Activated CD8-positive, alpha-beta T cell treated with anti-CD3 and anti-CD28 coated beads, Interleukin-2, amount 10 ng/mL, durations not matched to agents 7 days and 5 days (primary cell): ENCODE measurements at regions not wholly inside any gene's neighbourhood (a gene's known extent, or its start where the extent isn't known, plus 50 kb on each side); places are given as distances from the start of the nearest gene placed in this dataset.

Experiments used
- ATAC-seq: fragments of 150-1000 bp; cut with Tn5 transposase; one replicate; pipeline ENCODE4 v1.10.0; 2021; ENCODE audit warnings: moderate library complexity
- CTCF ChIA-PET: fragments of 350-600 bp; sonication (Branson Sonifier 250); formaldehyde crosslinking; loops from one replicate; lab custom pipeline; 2021; ENCODE audit warnings: antibody characterized with exemption; lab: Charles Lee
- POLR2A ChIA-PET: fragments of 350-600 bp; sonication (Branson Sonifier 250); formaldehyde crosslinking; loops from one replicate; lab custom pipeline; 2021; ENCODE audit warnings: antibody characterized with exemption; lab: Charles Lee
- DNase-seq: peaks from one replicate; pipeline ENCODE4 v3.0.0-alpha.2; 2020
- H3K27ac Mint-ChIP-seq: one replicate; pipeline ENCODE4 v1.8.0; 2021; ENCODE audit warnings: mild to moderate bottlenecking, mixed read lengths
- H3K27me3 Mint-ChIP-seq: one replicate; pipeline ENCODE4 v1.8.0; 2021; ENCODE audit warnings: low read depth, mixed read lengths
- H3K36me3 Mint-ChIP-seq: one replicate; pipeline ENCODE4 v1.8.0; 2021; ENCODE audit warnings: low read depth, mixed read lengths
- H3K4me1 Mint-ChIP-seq: one replicate; pipeline ENCODE4 v1.8.0; 2021; ENCODE audit warnings: low read depth, mixed read lengths
- H3K4me3 Mint-ChIP-seq: one replicate; pipeline ENCODE4 v1.8.0; 2021; ENCODE audit warnings: mild to moderate bottlenecking, mixed read lengths
- H3K9me3 Mint-ChIP-seq: one replicate; pipeline ENCODE4 v1.8.0; 2022; ENCODE audit warnings: mixed read lengths; ENCODE audit not compliant: insufficient read depth

- no peaks in the 10 kb centered on the region for H3K4me1 Mint-ChIP-seq
- no peak for DNase-seq
- no peaks in the 10 kb centered on the region for H3K9me3 Mint-ChIP-seq
- ChIA-PET POLR2A (interaction anchor here (0.6 kb wide), 1 partner anchor 9 kb away, joined by 3 read pairs; no protein-coding TSS in a partner anchor), CTCF (no interaction called here)
- ATAC-seq: no peak
- no peak overlapping the region for H3K4me3 Mint-ChIP-seq
- H3K36me3 Mint-ChIP-seq: no peaks in the 10 kb centered on the region
- no peak overlapping the region for H3K27ac Mint-ChIP-seq
- H3K27me3 Mint-ChIP-seq: no peaks in the 10 kb centered on the region
Measured at GRCh38 chr13:78836238-78836784, 177.4 kb upstream of the OBI1 start.

GRCh38 chr13:78832461-78832860, 173.5 kb upstream of the OBI1 start:
- DNase-seq: no peak
- no peak overlapping the region for H3K4me3 Mint-ChIP-seq
- H3K36me3 Mint-ChIP-seq: no peaks in the 10 kb centered on the region
- H3K4me1 Mint-ChIP-seq: no peaks in the 10 kb centered on the region
- ChIA-PET POLR2A (no interaction called here), CTCF (no interaction called here)
- H3K9me3 Mint-ChIP-seq: no peaks in the 10 kb centered on the region
- H3K27ac Mint-ChIP-seq: no peak overlapping the region
- no peak for ATAC-seq
- no peaks in the 10 kb centered on the region for H3K27me3 Mint-ChIP-seq

GRCh38 chr13:78830508-78830907, 171.6 kb upstream of the OBI1 start:
- H3K9me3 Mint-ChIP-seq: no peaks in the 10 kb centered on the region
- H3K4me3 Mint-ChIP-seq: no peak overlapping the region
- H3K27me3 Mint-ChIP-seq: no peaks in the 10 kb centered on the region
- ATAC-seq (no peak), DNase-seq (no peak)
- H3K4me1 Mint-ChIP-seq: no peaks in the 10 kb centered on the region
- ChIA-PET CTCF (no interaction called here), POLR2A (no interaction called here)
- no peaks in the 10 kb centered on the region for H3K36me3 Mint-ChIP-seq
- H3K27ac Mint-ChIP-seq: no peak overlapping the region

GRCh38 chr13:78829821-78830220, 170.9 kb upstream of the OBI1 start:
- ATAC-seq: no peak
- Mint-ChIP-seq H3K9me3 (no peaks in the 10 kb centered on the region), H3K27me3 (no peaks in the 10 kb centered on the region), H3K4me1 (no peaks in the 10 kb centered on the region), H3K4me3 (no peak overlapping the region), H3K36me3 (no peaks in the 10 kb centered on the region), H3K27ac (no peak overlapping the region)
- CTCF ChIA-PET: no interaction called here
- POLR2A ChIA-PET: no interaction called here
- no peak for DNase-seq

- Mint-ChIP-seq H3K9me3 (no peaks in the 10 kb centered on the region), H3K4me1 (no peaks in the 10 kb centered on the region), H3K27me3 (no peaks in the 10 kb centered on the region), H3K36me3 (no peaks in the 10 kb centered on the region), H3K27ac (no peak overlapping the region), H3K4me3 (no peak overlapping the region)
- ATAC-seq (no peak), DNase-seq (no peak)
- CTCF ChIA-PET: no interaction called here
- POLR2A ChIA-PET: no interaction called here
Measured at GRCh38 chr13:78827471-78827870, 168.5 kb upstream of the OBI1 start.

- ChIA-PET POLR2A (no interaction called here), CTCF (no interaction called here)
- no peak overlapping the region for H3K27ac Mint-ChIP-seq
- H3K36me3 Mint-ChIP-seq: no peaks in the 10 kb centered on the region
- H3K4me1 Mint-ChIP-seq: no peaks in the 10 kb centered on the region
- DNase-seq (no peak), ATAC-seq (no peak)
- H3K4me3 Mint-ChIP-seq: no peak overlapping the region
- no peaks in the 10 kb centered on the region for H3K9me3 Mint-ChIP-seq
- H3K27me3 Mint-ChIP-seq: no peaks in the 10 kb centered on the region
Measured at GRCh38 chr13:78826936-78827335, 168.0 kb upstream of the OBI1 start.

GRCh38 chr13:78826312-78826711, 167.4 kb upstream of the OBI1 start:
- Mint-ChIP-seq H3K36me3 (no peaks in the 10 kb centered on the region), H3K27ac (no peak overlapping the region), H3K27me3 (no peaks in the 10 kb centered on the region), H3K9me3 (no peaks in the 10 kb centered on the region), H3K4me3 (no peak overlapping the region), H3K4me1 (no peaks in the 10 kb centered on the region)
- DNase-seq (no peak), ATAC-seq (no peak)
- CTCF ChIA-PET: no interaction called here
- POLR2A ChIA-PET: no interaction called here

- CTCF ChIA-PET: no interaction called here
- no peaks in the 10 kb centered on the region for H3K4me1 Mint-ChIP-seq
- ATAC-seq (no peak), DNase-seq (no peak)
- no peak overlapping the region for H3K4me3 Mint-ChIP-seq
- H3K27ac Mint-ChIP-seq: no peak overlapping the region
- no peaks in the 10 kb centered on the region for H3K27me3 Mint-ChIP-seq
- H3K36me3 Mint-ChIP-seq: no peaks in the 10 kb centered on the region
- no peaks in the 10 kb centered on the region for H3K9me3 Mint-ChIP-seq
- POLR2A ChIA-PET: no interaction called here
Measured at GRCh38 chr13:78820541-78820940, 161.6 kb upstream of the OBI1 start.

- H3K4me3 Mint-ChIP-seq: no peak overlapping the region
- H3K9me3 Mint-ChIP-seq: no peaks in the 10 kb centered on the region
- ATAC-seq (no peak), DNase-seq (no peak)
- ChIA-PET CTCF (no interaction called here), POLR2A (no interaction called here)
- no peaks in the 10 kb centered on the region for H3K4me1 Mint-ChIP-seq
- H3K36me3 Mint-ChIP-seq: no peaks in the 10 kb centered on the region
- H3K27ac Mint-ChIP-seq: no peak overlapping the region
- no peaks in the 10 kb centered on the region for H3K27me3 Mint-ChIP-seq
Measured at GRCh38 chr13:78816592-78816991, 157.6 kb upstream of the OBI1 start.

- Mint-ChIP-seq H3K9me3 (no peaks in the 10 kb centered on the region), H3K27me3 (no peaks in the 10 kb centered on the region), H3K4me1 (no peaks in the 10 kb centered on the region), H3K27ac (no peak overlapping the region), H3K4me3 (no peak overlapping the region), H3K36me3 (no peaks in the 10 kb centered on the region)
- ATAC-seq (no peak), DNase-seq (no peak)
- ChIA-PET CTCF (no interaction called here), POLR2A (no interaction called here)
Measured at GRCh38 chr13:78816154-78816553, 157.2 kb upstream of the OBI1 start.

- no peak for ATAC-seq
- no peaks in the 10 kb centered on the region for H3K36me3 Mint-ChIP-seq
- peaks cover 2% of the 10 kb centered on the region for H3K27me3 Mint-ChIP-seq
- no peak for DNase-seq
- H3K27ac Mint-ChIP-seq: no peak overlapping the region
- no peaks in the 10 kb centered on the region for H3K9me3 Mint-ChIP-seq
- CTCF ChIA-PET: interaction anchor here (0.6 kb wide), 1 partner anchor 28 kb away, joined by 3 read pairs; no protein-coding TSS in a partner anchor
- H3K4me3 Mint-ChIP-seq: no peak overlapping the region
- POLR2A ChIA-PET: no interaction called here
- H3K4me1 Mint-ChIP-seq: no peaks in the 10 kb centered on the region
Measured at GRCh38 chr13:78806457-78806856, 147.5 kb upstream of the OBI1 start.

GRCh38 chr13:78802912-78803311, 144.0 kb upstream of the OBI1 start:
- CTCF ChIA-PET: no interaction called here
- POLR2A ChIA-PET: no interaction called here
- Mint-ChIP-seq H3K27ac (no peak overlapping the region), H3K27me3 (no peaks in the 10 kb centered on the region), H3K36me3 (no peaks in the 10 kb centered on the region), H3K4me1 (no peaks in the 10 kb centered on the region), H3K9me3 (no peaks in the 10 kb centered on the region), H3K4me3 (no peak overlapping the region)
- DNase-seq: no peak
- ATAC-seq: no peak

- H3K27ac Mint-ChIP-seq: no peak overlapping the region
- no peak overlapping the region for H3K4me3 Mint-ChIP-seq
- CTCF ChIA-PET: no interaction called here
- peaks cover 16% of the 10 kb centered on the region for H3K27me3 Mint-ChIP-seq
- ATAC-seq: no peak
- H3K4me1 Mint-ChIP-seq: no peaks in the 10 kb centered on the region
- DNase-seq: no peak
- H3K36me3 Mint-ChIP-seq: no peaks in the 10 kb centered on the region
- POLR2A ChIA-PET: no interaction called here
- no peaks in the 10 kb centered on the region for H3K9me3 Mint-ChIP-seq
Measured at GRCh38 chr13:78787190-78787589, 128.2 kb upstream of the OBI1 start.
